Fibroblast of villous mesenchyme (primary cell): ENCODE measurements at regions not wholly inside any gene's neighbourhood (a gene's known extent, or its start where the extent isn't known, plus 50 kb on each side); places are given as distances from the start of the nearest gene placed in this dataset.

Experiments used
- DNase-seq: peaks from one replicate; pipeline ENCODE4 v3.0.0-alpha.2; 2010; ENCODE audit warnings: low read depth
- H3K4me3 ChIP-seq: 2 replicates; pipeline ENCODE4 v1.5.1; 2011; ENCODE audit warnings: low read depth, mild to moderate bottlenecking, low read length
- CTCF ChIP-seq: IDR thresholded peaks from 2 replicates; pipeline ENCODE4 v1.5.1; 2012; ENCODE audit warnings: low read depth, mild to moderate bottlenecking, low read length; ENCODE audit not compliant: insufficient read depth

- DNase-seq = peak; percentile 40
- peak; percentile 31 for TF ChIP-seq CTCF
- no peak overlapping the region for H3K4me3 ChIP-seq
Observed at GRCh38 chr18:42274488-42275137, 319.6 kb downstream of the PIK3C3 start.

- TF ChIP-seq CTCF = no peak
- H3K4me3 ChIP-seq = no peak overlapping the region
- DNase-seq = no peak
Observed at GRCh38 chr18:42275138-42275535, 320.1 kb downstream of the PIK3C3 start.

- no peak overlapping the region for H3K4me3 ChIP-seq
- DNase-seq = no peak
- no peak for TF ChIP-seq CTCF
Observed at GRCh38 chr18:42275949-42276730, 321.1 kb downstream of the PIK3C3 start.

- H3K4me3 ChIP-seq = no peak overlapping the region
- no peak for TF ChIP-seq CTCF
- no peak for DNase-seq
Observed at GRCh38 chr18:42281124-42281523, 326.1 kb downstream of the PIK3C3 start.

GRCh38 chr18:42281851-42282250 is 326.8 kb downstream of the PIK3C3 start:
- no peak for TF ChIP-seq CTCF
- no peak for DNase-seq

GRCh38 chr18:42287047-42287446 is 332.0 kb downstream of the PIK3C3 start:
- DNase-seq = no peak
- no peak overlapping the region for H3K4me3 ChIP-seq
- no peak for TF ChIP-seq CTCF

More at GRCh38 chr18:42281851-42282250, 326.8 kb downstream of the PIK3C3 start:
- no peak overlapping the region for H3K4me3 ChIP-seq
